ENCODE measurements at regions not wholly inside any gene's neighbourhood (a gene's known extent, or its start where the extent isn't known, plus 50 kb on each side); places are given as distances from the start of the nearest gene placed in this dataset.

DNA sequence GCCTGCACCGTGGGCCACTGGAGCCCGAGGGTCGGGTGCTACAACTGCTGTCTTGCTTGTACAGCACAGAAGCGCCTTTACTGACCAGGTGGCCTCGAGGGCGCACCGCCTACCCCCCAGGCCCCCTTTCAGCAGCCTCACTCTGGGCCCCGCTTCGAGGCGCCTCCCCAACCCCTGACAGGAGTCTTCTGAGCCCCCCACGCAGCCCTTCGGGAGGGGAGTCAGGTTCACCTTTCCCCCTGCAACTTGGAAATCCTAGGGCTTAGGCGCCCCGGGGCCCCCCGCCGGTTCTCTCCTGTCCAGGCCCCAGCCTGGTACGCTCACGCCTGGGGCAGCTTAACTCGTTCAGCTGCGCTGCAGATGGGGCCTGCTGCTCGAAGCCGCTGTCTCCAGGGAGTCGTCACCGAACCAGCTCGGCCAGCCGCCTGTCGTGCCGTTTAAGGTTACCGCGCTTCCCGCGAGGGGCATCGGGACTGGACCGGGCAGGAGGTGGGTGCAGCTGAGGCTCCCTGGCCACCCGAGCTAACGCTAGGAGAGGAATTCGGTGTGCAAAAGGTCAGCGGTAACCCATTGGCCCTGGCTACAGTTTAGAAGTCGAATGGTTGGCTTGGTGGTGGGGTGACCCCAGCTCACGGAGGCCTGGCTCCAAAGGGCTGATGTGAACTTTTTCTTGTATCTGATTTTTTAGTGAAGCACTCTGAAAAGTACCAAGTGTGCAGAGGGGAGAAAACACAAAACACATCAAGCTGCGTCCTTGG, 58.9 kb upstream of the BCOR start:
- 95% methylated on average over 12 of the region's 41 CpGs for WGBS
- intact Hi-C loops (cut with DNase I) = loop anchor here (10.0 kb wide), 3 partner anchors 142 to 342 kb away; no protein-coding TSS in a partner anchor
- no peak for DNase-seq (ENCODE audit: low spot score)
- H3K4me1 ChIP-seq (replicated peaks) = peaks cover 3% of the 10 kb centered on the region
- H3K36me3 ChIP-seq = no peaks in the 10 kb centered on the region
- TF ChIP-seq, protein P1, sequence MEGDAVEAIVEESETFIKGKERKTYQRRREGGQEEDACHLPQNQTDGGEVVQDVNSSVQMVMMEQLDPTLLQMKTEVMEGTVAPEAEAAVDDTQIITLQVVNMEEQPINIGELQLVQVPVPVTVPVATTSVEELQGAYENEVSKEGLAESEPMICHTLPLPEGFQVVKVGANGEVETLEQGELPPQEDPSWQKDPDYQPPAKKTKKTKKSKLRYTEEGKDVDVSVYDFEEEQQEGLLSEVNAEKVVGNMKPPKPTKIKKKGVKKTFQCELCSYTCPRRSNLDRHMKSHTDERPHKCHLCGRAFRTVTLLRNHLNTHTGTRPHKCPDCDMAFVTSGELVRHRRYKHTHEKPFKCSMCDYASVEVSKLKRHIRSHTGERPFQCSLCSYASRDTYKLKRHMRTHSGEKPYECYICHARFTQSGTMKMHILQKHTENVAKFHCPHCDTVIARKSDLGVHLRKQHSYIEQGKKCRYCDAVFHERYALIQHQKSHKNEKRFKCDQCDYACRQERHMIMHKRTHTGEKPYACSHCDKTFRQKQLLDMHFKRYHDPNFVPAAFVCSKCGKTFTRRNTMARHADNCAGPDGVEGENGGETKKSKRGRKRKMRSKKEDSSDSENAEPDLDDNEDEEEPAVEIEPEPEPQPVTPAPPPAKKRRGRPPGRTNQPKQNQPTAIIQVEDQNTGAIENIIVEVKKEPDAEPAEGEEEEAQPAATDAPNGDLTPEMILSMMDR (IDR thresholded peaks at IDR 0.05) = no peak
- no peak for TF ChIP-seq POLR2AphosphoS5 (IDR thresholded peaks at IDR 0.05)
- TF ChIP-seq POLR2A (IDR thresholded peaks at IDR 0.05) = no peak
- H3K27ac ChIP-seq = no peak overlapping the region
- H3K4me3 ChIP-seq = no peak overlapping the region
- no peaks in the 10 kb centered on the region for H3K9me3 ChIP-seq
- no peaks in the 10 kb centered on the region for H3K27me3 ChIP-seq (replicated peaks; ENCODE audit: insufficient read depth)

DNA sequence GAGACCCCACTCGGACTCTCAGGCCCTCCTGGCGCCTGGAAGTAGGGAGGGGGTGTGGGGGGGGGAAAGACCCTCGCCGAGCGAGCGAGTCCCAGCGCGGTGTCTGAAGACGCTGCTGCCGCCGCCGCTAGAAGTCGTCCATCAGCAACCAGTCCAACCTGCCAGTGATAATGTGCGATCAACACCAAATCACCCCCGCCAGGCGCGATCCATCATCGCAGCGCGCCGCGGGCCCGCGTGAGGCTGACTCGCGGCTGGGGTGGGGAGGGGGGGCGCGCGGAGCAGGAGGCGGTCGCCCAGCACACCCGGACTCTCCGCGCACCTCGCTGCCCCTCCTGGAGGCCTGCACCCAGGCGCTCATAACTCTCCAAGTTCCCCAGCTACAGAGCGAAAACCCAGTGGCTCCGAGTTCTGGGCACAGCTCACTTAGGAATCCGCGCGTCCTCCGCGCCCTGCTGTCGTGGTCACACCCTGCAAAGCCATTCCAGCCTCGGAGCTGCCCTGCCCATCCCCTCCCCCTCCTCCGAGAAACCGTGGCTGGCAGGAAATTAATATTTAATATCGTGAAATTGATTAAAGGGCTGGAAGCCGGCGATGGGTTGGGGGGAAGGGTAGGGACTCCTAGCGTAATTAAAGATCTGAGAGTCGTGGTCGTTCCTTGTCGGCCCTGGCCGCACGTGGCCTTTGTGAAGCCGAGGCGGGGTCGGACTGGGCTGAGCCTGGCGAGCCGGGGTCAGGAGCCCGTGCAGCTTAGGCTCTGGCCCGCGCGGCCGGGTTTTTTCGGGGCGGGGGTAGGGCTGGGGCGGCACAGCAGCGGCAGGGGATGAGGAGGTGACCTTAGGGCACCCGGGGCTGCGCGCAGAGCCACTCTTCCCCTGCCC, 58.1 kb upstream of the BCOR start:
- Histone ChIP-seq H3K4me1 (replicated peaks) (peaks cover 3% of the 10 kb centered on the region), H3K27ac (peak overlapping the region; percentile 69 to 80), H3K4me3 (peak overlapping the region; percentile 29 to 36), H3K27me3 (replicated peaks; ENCODE audit: insufficient read depth) (no peaks in the 10 kb centered on the region), H3K9me3 (no peaks in the 10 kb centered on the region), H3K36me3 (no peaks in the 10 kb centered on the region)
- DNase-seq (ENCODE audit: low spot score) = no peak
- intact Hi-C loops (cut with DNase I) = loop anchor here (10.0 kb wide), 3 partner anchors 141 to 341 kb away; no protein-coding TSS in a partner anchor
- no peak for TF ChIP-seq POLR2AphosphoS5 (IDR thresholded peaks at IDR 0.05)
- TF ChIP-seq, protein P1 (IDR thresholded peaks at IDR 0.05) = no peak
- WGBS = 57% methylated on average over 25 of the region's 73 CpGs

DNA sequence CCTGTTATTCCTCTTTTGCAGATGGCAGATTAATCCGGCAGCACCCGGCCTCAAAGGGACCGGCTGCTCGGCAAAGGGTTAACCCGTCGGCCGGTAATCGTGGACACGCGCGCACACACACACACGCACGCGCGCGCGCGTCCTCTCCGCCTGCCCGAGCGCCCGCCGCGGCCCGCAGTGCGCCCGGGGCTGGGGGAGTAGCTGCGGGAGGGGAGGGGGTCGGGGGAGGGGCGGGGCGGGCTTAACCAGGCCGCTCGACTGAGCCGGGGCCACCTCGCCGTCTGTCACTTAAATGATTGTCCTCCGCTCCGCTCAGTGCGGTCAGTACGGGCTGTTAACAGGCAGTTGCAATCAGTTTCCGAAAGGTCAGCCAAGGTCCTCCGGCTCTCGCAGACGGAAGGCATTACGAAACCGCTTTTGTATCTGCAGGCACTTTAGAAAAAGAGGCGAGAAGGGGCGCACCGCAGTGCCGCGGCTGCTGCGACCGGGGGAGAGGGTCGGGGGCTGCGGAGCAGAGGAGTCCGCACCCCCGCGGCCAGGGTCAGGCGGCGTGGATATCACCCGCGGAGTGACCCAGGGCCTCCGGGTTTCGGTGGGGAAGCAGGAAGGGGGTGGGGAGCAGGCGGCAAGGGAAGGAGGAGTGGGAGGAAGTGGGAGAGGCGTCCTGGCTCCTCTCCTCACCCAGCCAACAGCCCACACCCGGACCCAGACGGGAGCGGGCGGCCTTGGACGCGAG, 57.3 kb upstream of the BCOR start:
- H3K36me3 ChIP-seq = no peaks in the 10 kb centered on the region
- no peak for TF ChIP-seq POLR2A (IDR thresholded peaks at IDR 0.05)
- no peak for TF ChIP-seq POLR2AphosphoS5 (IDR thresholded peaks at IDR 0.05)
- TF ChIP-seq, protein P1 (IDR thresholded peaks at IDR 0.05) = no peak
- 2% methylated on average over 37 of the region's 72 CpGs for WGBS
- intact Hi-C loops (cut with DNase I) = loop anchor here (5.0 to 10.0 kb wide), 4 partner anchors 48 to 340 kb away; no protein-coding TSS in a partner anchor
- peak overlapping the region; percentile 69 to 80 for H3K27ac ChIP-seq
- no peaks in the 10 kb centered on the region for H3K27me3 ChIP-seq (replicated peaks; ENCODE audit: insufficient read depth)
- DNase-seq (ENCODE audit: low spot score) = no peak
- H3K4me1 ChIP-seq (replicated peaks) = peaks cover 3% of the 10 kb centered on the region
- no peaks in the 10 kb centered on the region for H3K9me3 ChIP-seq
- H3K4me3 ChIP-seq = peak overlapping the region; percentile 29 to 36

DNA sequence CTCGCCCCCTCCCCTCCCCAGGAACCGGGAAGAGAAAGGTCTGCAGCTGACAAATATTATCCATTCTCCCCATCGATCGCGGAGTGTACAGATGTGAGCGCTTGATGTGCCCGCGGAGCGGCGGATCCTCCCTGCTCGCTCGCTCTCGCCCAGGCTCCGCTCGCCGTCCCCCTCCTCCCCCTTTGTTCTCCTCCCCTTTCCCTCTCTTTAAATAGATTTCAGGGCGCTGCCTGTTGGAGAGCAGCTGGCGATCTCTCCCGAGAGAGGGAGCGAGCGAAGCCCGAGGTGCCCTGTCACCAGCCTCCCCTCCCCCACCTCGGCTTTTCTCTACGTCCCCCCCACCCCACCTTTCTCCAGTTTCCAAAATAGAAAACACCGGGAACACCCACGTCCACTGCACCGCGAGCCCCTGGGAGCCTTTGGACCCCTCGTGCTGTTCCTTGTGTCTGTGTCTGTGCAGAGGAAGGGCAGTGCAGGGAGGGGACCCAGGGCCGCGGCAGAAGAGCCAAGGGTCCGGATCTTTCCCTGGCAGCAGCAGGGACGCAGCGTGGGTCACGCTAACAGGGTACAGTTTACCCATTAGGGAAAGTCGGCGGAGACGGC, 56.6 kb upstream of the BCOR start:
- intact Hi-C loops (cut with DNase I) = loop anchor here (5.0 to 10.0 kb wide), 4 partner anchors 47 to 340 kb away; no protein-coding TSS in a partner anchor
- H3K4me3 ChIP-seq = peak overlapping the region; percentile 29 to 36
- peaks cover 3% of the 10 kb centered on the region for H3K4me1 ChIP-seq (replicated peaks)
- H3K27ac ChIP-seq = peak overlapping the region; percentile 69 to 80
- TF ChIP-seq POLR2AphosphoS5 (IDR thresholded peaks at IDR 0.05) = no peak
- TF ChIP-seq POLR2A (IDR thresholded peaks at IDR 0.05) = no peak
- TF ChIP-seq, protein P1 (IDR thresholded peaks at IDR 0.05) = no peak
- no peaks in the 10 kb centered on the region for H3K9me3 ChIP-seq
- no peaks in the 10 kb centered on the region for H3K27me3 ChIP-seq (replicated peaks; ENCODE audit: insufficient read depth)
- no peaks in the 10 kb centered on the region for H3K36me3 ChIP-seq
- DNase-seq (ENCODE audit: low spot score) = no peak
- under 1% methylated on average over 27 of the region's 38 CpGs for WGBS
